ENCODE measurements at regions not wholly inside any gene's neighbourhood (a gene's known extent, or its start where the extent isn't known, plus 50 kb on each side); places are given as distances from the start of the nearest gene placed in this dataset.

DNA sequence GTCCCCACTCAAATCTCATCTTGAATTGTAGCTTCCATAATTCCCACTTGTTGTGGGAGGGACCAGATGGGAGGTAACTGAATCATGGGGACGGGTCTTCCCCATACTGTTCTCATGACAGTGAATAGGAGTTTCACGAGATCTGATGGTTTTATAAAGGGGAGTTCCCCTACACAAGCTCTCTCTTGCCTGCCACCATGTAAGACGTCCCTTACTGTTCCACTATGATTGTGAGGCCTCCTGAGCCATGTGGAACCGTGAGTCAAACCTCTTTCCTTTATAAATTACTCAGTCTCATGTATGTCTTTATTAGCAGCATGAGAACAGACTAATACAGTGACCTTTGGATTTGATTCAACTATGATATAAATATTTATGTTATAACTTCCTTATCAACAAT is 78.0 kb downstream of the CYRIA start:
- Histone ChIP-seq H3K36me3 (replicated peaks in 1 of 2; ENCODE audit: control insufficient read depth in 1 of 2, insufficient read depth in 2 of 2, low read length in 1 of 2) (no peaks in the 10 kb centered on the region), H4K20me1 (ENCODE audit: insufficient read depth) (no peaks in the 10 kb centered on the region), H2AFZ (ENCODE audit: low read depth) (no peak overlapping the region), H3K9me2 (no peaks in the 10 kb centered on the region), H3F3A (replicated peaks; ENCODE audit: insufficient read depth) (no peaks in the 10 kb centered on the region), H3K4me3 (ENCODE audit: low read depth in 2 of 2, low read length in 1 of 2) (no peak overlapping the region), H3K4me2 (no peak overlapping the region), H3K27me3 (ENCODE audit: insufficient read depth) (no peaks in the 10 kb centered on the region), H3K9me3 (no peaks in the 10 kb centered on the region), H3K4me1 (ENCODE audit: control insufficient read depth in 1 of 2, insufficient read depth in 2 of 2, low read depth in 1 of 2, low read length in 1 of 2) (no peaks in the 10 kb centered on the region), H3K9ac (no peak overlapping the region), H3K27ac (ENCODE audit: low read depth in 2 of 2, low read length in 1 of 2) (no peak overlapping the region), H3K79me2 (ENCODE audit: insufficient read depth) (no peaks in the 10 kb centered on the region)
- WGBS (ENCODE audit: low lambda C conversion rate): 10% methylated on average over 4 of the region's 4 CpGs
- no peak for DNase-seq
- POLR2A ChIA-PET: no interaction called here
- TF ChIP-seq JUND (IDR thresholded peaks at IDR 0.05) (no peak), CHD2 (IDR thresholded peaks at IDR 0.05; ENCODE audit: low read length, partially characterized antibody) (no peak), SMC3 (IDR thresholded peaks at IDR 0.05; ENCODE audit: low read depth, low read length) (no peak), FOXJ3 (CRISPR knock-in tag; IDR thresholded peaks at IDR 0.05) (no peak), RFX5 (IDR thresholded peaks at IDR 0.05; ENCODE audit: low read length) (no peak), YY1 (IDR thresholded peaks at IDR 0.05; ENCODE audit: low read depth) (no peak), TAF1 (IDR thresholded peaks at IDR 0.05; ENCODE audit: borderline replicate concordance, low read depth, low read length) (no peak), EP300 (IDR thresholded peaks at IDR 0.05; ENCODE audit: borderline replicate concordance in 1 of 2, low read depth in 1 of 2, low read length in 1 of 2) (no peak), CTCF (IDR thresholded peaks at IDR 0.05) (no peak), NRF1 (IDR thresholded peaks at IDR 0.05; ENCODE audit: low read depth, low read length) (no peak), ELF1 (IDR thresholded peaks at IDR 0.05) (no peak), SIN3A (IDR thresholded peaks at IDR 0.05; ENCODE audit: borderline replicate concordance, low read depth, low read length) (no peak), FOXM1 (IDR thresholded peaks at IDR 0.05; ENCODE audit: low read depth) (no peak), PBX3 (IDR thresholded peaks at IDR 0.05) (no peak)
- TF ChIP-seq, protein P1, sequence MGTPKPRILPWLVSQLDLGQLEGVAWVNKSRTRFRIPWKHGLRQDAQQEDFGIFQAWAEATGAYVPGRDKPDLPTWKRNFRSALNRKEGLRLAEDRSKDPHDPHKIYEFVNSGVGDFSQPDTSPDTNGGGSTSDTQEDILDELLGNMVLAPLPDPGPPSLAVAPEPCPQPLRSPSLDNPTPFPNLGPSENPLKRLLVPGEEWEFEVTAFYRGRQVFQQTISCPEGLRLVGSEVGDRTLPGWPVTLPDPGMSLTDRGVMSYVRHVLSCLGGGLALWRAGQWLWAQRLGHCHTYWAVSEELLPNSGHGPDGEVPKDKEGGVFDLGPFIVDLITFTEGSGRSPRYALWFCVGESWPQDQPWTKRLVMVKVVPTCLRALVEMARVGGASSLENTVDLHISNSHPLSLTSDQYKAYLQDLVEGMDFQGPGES (IDR thresholded peaks at IDR 0.05; ENCODE audit: low read depth, low read length): no peak
- TF ChIP-seq, protein P2, sequence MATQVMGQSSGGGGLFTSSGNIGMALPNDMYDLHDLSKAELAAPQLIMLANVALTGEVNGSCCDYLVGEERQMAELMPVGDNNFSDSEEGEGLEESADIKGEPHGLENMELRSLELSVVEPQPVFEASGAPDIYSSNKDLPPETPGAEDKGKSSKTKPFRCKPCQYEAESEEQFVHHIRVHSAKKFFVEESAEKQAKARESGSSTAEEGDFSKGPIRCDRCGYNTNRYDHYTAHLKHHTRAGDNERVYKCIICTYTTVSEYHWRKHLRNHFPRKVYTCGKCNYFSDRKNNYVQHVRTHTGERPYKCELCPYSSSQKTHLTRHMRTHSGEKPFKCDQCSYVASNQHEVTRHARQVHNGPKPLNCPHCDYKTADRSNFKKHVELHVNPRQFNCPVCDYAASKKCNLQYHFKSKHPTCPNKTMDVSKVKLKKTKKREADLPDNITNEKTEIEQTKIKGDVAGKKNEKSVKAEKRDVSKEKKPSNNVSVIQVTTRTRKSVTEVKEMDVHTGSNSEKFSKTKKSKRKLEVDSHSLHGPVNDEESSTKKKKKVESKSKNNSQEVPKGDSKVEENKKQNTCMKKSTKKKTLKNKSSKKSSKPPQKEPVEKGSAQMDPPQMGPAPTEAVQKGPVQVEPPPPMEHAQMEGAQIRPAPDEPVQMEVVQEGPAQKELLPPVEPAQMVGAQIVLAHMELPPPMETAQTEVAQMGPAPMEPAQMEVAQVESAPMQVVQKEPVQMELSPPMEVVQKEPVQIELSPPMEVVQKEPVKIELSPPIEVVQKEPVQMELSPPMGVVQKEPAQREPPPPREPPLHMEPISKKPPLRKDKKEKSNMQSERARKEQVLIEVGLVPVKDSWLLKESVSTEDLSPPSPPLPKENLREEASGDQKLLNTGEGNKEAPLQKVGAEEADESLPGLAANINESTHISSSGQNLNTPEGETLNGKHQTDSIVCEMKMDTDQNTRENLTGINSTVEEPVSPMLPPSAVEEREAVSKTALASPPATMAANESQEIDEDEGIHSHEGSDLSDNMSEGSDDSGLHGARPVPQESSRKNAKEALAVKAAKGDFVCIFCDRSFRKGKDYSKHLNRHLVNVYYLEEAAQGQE (IDR thresholded peaks at IDR 0.05; ENCODE audit: low read depth, low read length): no peak
- CTCF ChIA-PET: interaction anchor here (1.2 to 5.3 kb wide), 3 partner anchors 21 to 170 kb away, joined by 4 to 25 read pairs (median 9); no protein-coding TSS in a partner anchor
